HCT116 (cell line): ENCODE measurements at regions not wholly inside any gene's neighbourhood (a gene's known extent, or its start where the extent isn't known, plus 50 kb on each side); places are given as distances from the start of the nearest gene placed in this dataset.

ENCODE experiments used
- CTCF ChIP-seq, 3 experiments: fragments of 200-600 bp in 1 of 3; sonication (generic) in 1 of 3; IDR thresholded peaks in 2 of 3; conservative IDR thresholded peaks in 1 of 3; 2 replicates each; pipeline ENCODE4 v1.5.1; 2012 to 2017; ENCODE audit warnings: low read depth in 2 of 3, low read length in 2 of 3, antibody characterized with exemption in 1 of 3, borderline replicate concordance in 1 of 3, control low read depth in 1 of 3, mild to moderate bottlenecking in 1 of 3, mixed read lengths in 1 of 3, mixed run types in 1 of 3, moderate library complexity in 1 of 3; ENCODE audit not compliant: insufficient read depth in 1 of 3
- EZH2phosphoT487 ChIP-seq: fragments of 200-600 bp; IDR thresholded peaks from 2 replicates; pipeline ENCODE4 v1.6.1; 2018; ENCODE audit warnings: antibody characterized with exemption, borderline replicate concordance
- FOSL1 ChIP-seq: IDR thresholded peaks from 2 replicates; pipeline ENCODE4 v1.6.1; 2012; ENCODE audit warnings: low read depth
- POLR2A ChIP-seq: IDR thresholded peaks from 2 replicates; pipeline ENCODE4 v1.7.0; 2011; ENCODE audit warnings: borderline replicate concordance; ENCODE audit not compliant: insufficient read depth, insufficient read length; ENCODE audit errors: extremely low read depth
- POLR2AphosphoS5 ChIP-seq: IDR thresholded peaks from 2 replicates; pipeline ENCODE4 v1.6.1; 2011; ENCODE audit warnings: mild to moderate bottlenecking, low read depth, low read length, moderate library complexity
- RAD21 ChIP-seq: IDR thresholded peaks from 2 replicates; pipeline ENCODE4 v1.6.1; 2012; ENCODE audit warnings: low read depth, mild to moderate bottlenecking
- TCF7L2 ChIP-seq: IDR thresholded peaks from 2 replicates; pipeline ENCODE4 v1.7.0; 2011; ENCODE audit warnings: borderline replicate concordance, inconsistent platforms; ENCODE audit not compliant: insufficient read depth, insufficient read length; ENCODE audit errors: extremely low read depth
- ZNF274 ChIP-seq: fragments of 200-500 bp; sonication (Bioruptor generic); IDR thresholded peaks from 2 replicates; pipeline ENCODE4 v1.6.1; 2014; ENCODE audit warnings: mild to moderate bottlenecking, low read depth, low read length, inconsistent platforms
- TF ChIP-seq, protein P1 (sequence below): IDR thresholded peaks from 2 replicates; pipeline ENCODE4 v1.6.1; 2012

- TF ChIP-seq CTCF (IDR thresholded peaks at IDR 0.05 in 2 of 3, conservative IDR thresholded peaks at IDR 0.05 in 1 of 3; ENCODE audit: borderline replicate concordance in 1 of 3, insufficient read depth in 1 of 3, low read depth in 2 of 3, low read length in 2 of 3) (no peak), POLR2A (no peak), FOSL1 (no peak), RAD21 (no peak), TCF7L2 (no peak), EZH2phosphoT487 (no peak), POLR2AphosphoS5 (no peak), ZNF274 (no peak)
- TF ChIP-seq, protein P1, sequence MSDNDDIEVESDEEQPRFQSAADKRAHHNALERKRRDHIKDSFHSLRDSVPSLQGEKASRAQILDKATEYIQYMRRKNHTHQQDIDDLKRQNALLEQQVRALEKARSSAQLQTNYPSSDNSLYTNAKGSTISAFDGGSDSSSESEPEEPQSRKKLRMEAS, result no peak
Observed at GRCh38 chr12:34296143-34297041, 274.1 kb downstream of the ALG10 start.
